MM.1S (cell line): ENCODE measurements at regions not wholly inside any gene's neighbourhood (a gene's known extent, or its start where the extent isn't known, plus 50 kb on each side); places are given as distances from the start of the nearest gene placed in this dataset.

Experiments used
- DNase-seq: peaks from one replicate; pipeline ENCODE4 v3.0.0-alpha.2; 2015
- H2AFZ ChIP-seq: fragments of 300-600 bp; sonication (generic); 2 replicates; pipeline ENCODE4 v1.6.0; 2016; ENCODE audit warnings: antibody characterized with exemption, low read length
- H3F3A ChIP-seq: fragments of 300-600 bp; sonication (generic); 2 replicates; pipeline ENCODE4 v1.6.1; 2016; ENCODE audit warnings: mild to moderate bottlenecking, antibody characterized with exemption, low read length, moderate library complexity, mixed read lengths; ENCODE audit not compliant: insufficient read depth
- H3K27ac ChIP-seq: fragments of 300-600 bp; sonication (generic); 2 replicates; pipeline ENCODE4 v1.5.1; 2016; ENCODE audit warnings: mild to moderate bottlenecking, low read length
- H3K27me3 ChIP-seq: fragments of 300-600 bp; sonication (generic); replicated peaks from 2 replicates; pipeline ENCODE4 v1.6.0; 2016; ENCODE audit warnings: low read length; ENCODE audit not compliant: insufficient read depth
- H3K36me3 ChIP-seq: fragments of 300-600 bp; sonication (generic); replicated peaks from 2 replicates; pipeline ENCODE4 v1.6.1; 2016; ENCODE audit warnings: mild to moderate bottlenecking, low read length, mixed read lengths; ENCODE audit not compliant: insufficient read depth
- H3K4me1 ChIP-seq: fragments of 300-600 bp; sonication (generic); 2 replicates; pipeline ENCODE4 v1.6.1; 2016; ENCODE audit warnings: low read length, mixed read lengths
- H3K4me2 ChIP-seq: fragments of 300-600 bp; sonication (generic); 2 replicates; pipeline ENCODE4 v1.6.0; 2016; ENCODE audit warnings: low read depth, low read length
- H3K4me3 ChIP-seq: fragments of 300-600 bp; sonication (generic); 2 replicates; pipeline ENCODE4 v1.5.1; 2016; ENCODE audit warnings: low read length, mixed read lengths
- H3K79me2 ChIP-seq: fragments of 300-600 bp; sonication (generic); 2 replicates; pipeline ENCODE4 v1.6.1; 2016; ENCODE audit warnings: mixed run types, low read length, mixed read lengths
- H3K9ac ChIP-seq: fragments of 300-600 bp; sonication (generic); 2 replicates; pipeline ENCODE4 v1.6.1; 2016; ENCODE audit warnings: low read length, mixed read lengths
- H3K9me2 ChIP-seq: fragments of 300-600 bp; sonication (generic); replicated peaks from 2 replicates; pipeline ENCODE4 v1.6.1; 2016; ENCODE audit warnings: mild to moderate bottlenecking, low read length, mixed read lengths; ENCODE audit not compliant: insufficient read depth
- H3K9me3 ChIP-seq: fragments of 300-600 bp; sonication (generic); replicated peaks from 2 replicates; pipeline ENCODE4 v1.6.1; 2016; ENCODE audit warnings: mild to moderate bottlenecking, low read length, mixed read lengths; ENCODE audit not compliant: insufficient read depth
- H4K20me1 ChIP-seq: fragments of 300-600 bp; sonication (generic); 2 replicates; pipeline ENCODE4 v1.6.1; 2016; ENCODE audit warnings: mild to moderate bottlenecking, low read length, moderate library complexity, mixed read lengths; ENCODE audit not compliant: insufficient read depth
- EZH2 ChIP-seq: fragments of 300-600 bp; sonication (generic); optimal IDR thresholded peaks from 2 replicates; pipeline ENCODE3; 2017; ENCODE audit warnings: low read depth, mild to moderate bottlenecking, antibody characterized with exemption, low read length, mixed read lengths
- EZH2phosphoT487 ChIP-seq: fragments of 300-600 bp; sonication (generic); IDR thresholded peaks from 2 replicates; pipeline ENCODE4 v1.6.1; 2018; ENCODE audit warnings: antibody characterized with exemption, low read length
- TF ChIP-seq, protein P1 (sequence below): fragments of 300-600 bp; sonication (generic); IDR thresholded peaks from 2 replicates; pipeline ENCODE4 v1.5.1; 2016; ENCODE audit warnings: antibody characterized with exemption, low read length, mixed read lengths

DNA sequence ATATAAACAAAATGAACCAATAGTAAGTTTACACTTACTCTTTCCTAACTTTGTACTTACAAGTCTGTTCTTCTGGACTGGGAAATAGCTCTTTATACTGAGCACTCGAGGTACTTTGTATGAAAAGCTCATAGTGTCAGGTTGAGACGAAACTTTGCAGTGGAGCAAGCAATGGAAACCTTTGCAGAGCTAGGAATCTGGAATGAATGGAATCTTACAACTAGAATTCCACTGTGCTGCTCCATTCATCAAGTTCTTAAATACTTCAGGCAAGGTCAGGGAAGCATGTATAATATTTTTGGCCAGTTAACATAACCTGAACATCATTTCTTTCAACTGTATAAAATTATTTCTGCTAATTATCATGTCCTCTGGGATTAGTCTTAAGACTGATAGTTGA lies 1327.5 kb upstream of the FLRT2 start:
- no peaks in the 10 kb centered on the region for H3K4me1 ChIP-seq
- H2AFZ ChIP-seq, result no peak overlapping the region
- no peak overlapping the region for H3K4me3 ChIP-seq
- H3K36me3 ChIP-seq, result no peaks in the 10 kb centered on the region
- H3K9me3 ChIP-seq, result no peaks in the 10 kb centered on the region
- no peak overlapping the region for H3K9ac ChIP-seq
- no peaks in the 10 kb centered on the region for H3K79me2 ChIP-seq
- no peak for DNase-seq
- no peaks in the 10 kb centered on the region for H4K20me1 ChIP-seq
- H3K4me2 ChIP-seq, result no peak overlapping the region
- H3K27ac ChIP-seq, result no peak overlapping the region
- TF ChIP-seq, protein P1, sequence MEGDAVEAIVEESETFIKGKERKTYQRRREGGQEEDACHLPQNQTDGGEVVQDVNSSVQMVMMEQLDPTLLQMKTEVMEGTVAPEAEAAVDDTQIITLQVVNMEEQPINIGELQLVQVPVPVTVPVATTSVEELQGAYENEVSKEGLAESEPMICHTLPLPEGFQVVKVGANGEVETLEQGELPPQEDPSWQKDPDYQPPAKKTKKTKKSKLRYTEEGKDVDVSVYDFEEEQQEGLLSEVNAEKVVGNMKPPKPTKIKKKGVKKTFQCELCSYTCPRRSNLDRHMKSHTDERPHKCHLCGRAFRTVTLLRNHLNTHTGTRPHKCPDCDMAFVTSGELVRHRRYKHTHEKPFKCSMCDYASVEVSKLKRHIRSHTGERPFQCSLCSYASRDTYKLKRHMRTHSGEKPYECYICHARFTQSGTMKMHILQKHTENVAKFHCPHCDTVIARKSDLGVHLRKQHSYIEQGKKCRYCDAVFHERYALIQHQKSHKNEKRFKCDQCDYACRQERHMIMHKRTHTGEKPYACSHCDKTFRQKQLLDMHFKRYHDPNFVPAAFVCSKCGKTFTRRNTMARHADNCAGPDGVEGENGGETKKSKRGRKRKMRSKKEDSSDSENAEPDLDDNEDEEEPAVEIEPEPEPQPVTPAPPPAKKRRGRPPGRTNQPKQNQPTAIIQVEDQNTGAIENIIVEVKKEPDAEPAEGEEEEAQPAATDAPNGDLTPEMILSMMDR, result no peak
- TF ChIP-seq EZH2phosphoT487 (no peak), EZH2 (no peak)
- H3F3A ChIP-seq, result no peaks in the 10 kb centered on the region
- no peaks in the 10 kb centered on the region for H3K9me2 ChIP-seq
- no peaks in the 10 kb centered on the region for H3K27me3 ChIP-seq

DNA sequence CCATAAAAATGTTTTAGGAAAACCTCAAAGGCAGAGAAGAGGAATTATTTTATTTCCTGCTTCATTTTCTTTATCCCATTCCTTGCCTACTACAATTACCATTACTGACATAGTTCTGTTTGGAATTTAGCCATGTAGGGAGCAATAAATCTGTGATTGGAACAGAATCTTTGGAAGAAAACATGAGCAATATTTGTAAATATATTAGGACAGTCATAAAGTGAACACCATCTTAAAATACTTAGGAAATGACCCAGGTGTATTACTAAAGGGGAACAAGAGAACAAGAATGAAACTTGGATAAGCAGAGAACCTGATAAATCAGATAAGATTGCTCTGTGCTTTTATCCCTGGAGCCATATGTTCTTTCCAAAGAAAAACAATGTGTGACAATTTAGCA lies 1326.0 kb upstream of the FLRT2 start:
- Histone ChIP-seq H3F3A (no peaks in the 10 kb centered on the region), H3K27ac (no peak overlapping the region), H3K4me1 (no peaks in the 10 kb centered on the region), H3K36me3 (no peaks in the 10 kb centered on the region), H2AFZ (no peak overlapping the region), H3K9me2 (no peaks in the 10 kb centered on the region), H3K27me3 (no peaks in the 10 kb centered on the region), H4K20me1 (no peaks in the 10 kb centered on the region), H3K4me2 (no peak overlapping the region), H3K9ac (no peak overlapping the region), H3K4me3 (no peak overlapping the region), H3K9me3 (no peaks in the 10 kb centered on the region), H3K79me2 (no peaks in the 10 kb centered on the region)
- DNase-seq, result no peak
- TF ChIP-seq, protein P1, result no peak
- TF ChIP-seq EZH2phosphoT487, result no peak
- no peak for TF ChIP-seq EZH2

DNA sequence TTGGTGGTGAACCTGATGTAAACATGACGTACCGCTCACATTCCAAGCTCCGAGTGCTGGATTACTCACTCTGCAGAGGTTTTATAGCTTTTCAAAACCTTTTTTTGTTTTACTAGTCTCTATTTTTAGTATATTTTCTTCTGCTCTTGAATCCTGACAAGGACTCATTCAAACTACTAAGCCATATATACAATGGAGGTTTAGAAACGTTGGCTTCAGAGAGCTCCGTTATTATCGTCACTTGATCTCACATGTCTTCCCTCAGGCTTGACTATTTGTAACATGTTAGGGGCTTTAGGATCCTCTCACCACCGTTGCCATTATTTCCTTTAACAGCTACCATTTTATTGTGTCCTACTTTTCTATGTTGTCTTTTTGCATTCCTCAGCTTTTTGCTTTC lies 1321.5 kb upstream of the FLRT2 start:
- TF ChIP-seq, protein P1, result no peak
- DNase-seq, result no peak

More for the DNA sequence above, 1321.5 kb upstream of the FLRT2 start:
- no peak overlapping the region for H2AFZ ChIP-seq
- H3K27ac ChIP-seq, result no peak overlapping the region
- H3K36me3 ChIP-seq, result no peaks in the 10 kb centered on the region
- H3K9ac ChIP-seq, result no peak overlapping the region
- no peak overlapping the region for H3K4me2 ChIP-seq
- no peaks in the 10 kb centered on the region for H3F3A ChIP-seq
- H3K79me2 ChIP-seq, result no peaks in the 10 kb centered on the region
- no peaks in the 10 kb centered on the region for H4K20me1 ChIP-seq
- no peaks in the 10 kb centered on the region for H3K27me3 ChIP-seq
- no peaks in the 10 kb centered on the region for H3K4me1 ChIP-seq
- H3K4me3 ChIP-seq, result no peak overlapping the region
- H3K9me2 ChIP-seq, result no peaks in the 10 kb centered on the region
- H3K9me3 ChIP-seq, result no peaks in the 10 kb centered on the region
